ENCODE measurements at regions not wholly inside any gene's neighbourhood (a gene's known extent, or its start where the extent isn't known, plus 50 kb on each side); places are given as distances from the start of the nearest gene placed in this dataset.

- no peaks in the 10 kb centered on the region for H3K36me3 Mint-ChIP-seq (ENCODE audit: low read depth)
- peaks cover 20% of the 10 kb centered on the region for H3K4me1 Mint-ChIP-seq
- H3K9me3 Mint-ChIP-seq = peaks cover 12% of the 10 kb centered on the region
- H3K27me3 Mint-ChIP-seq (ENCODE audit: low read depth, poor library complexity) = peaks cover 10% of the 10 kb centered on the region
- no peak overlapping the region for H3K4me3 Mint-ChIP-seq
- H3K27ac Mint-ChIP-seq = no peak overlapping the region
- no peak for TF ChIP-seq CTCF (IDR thresholded peaks at IDR 0.05)
- DNase-seq = no peak
Measured at GRCh38 chr16:13441675-13442074, 478.3 kb upstream of the ERCC4 start.

GRCh38 chr16:13448346-13448745, 471.6 kb upstream of the ERCC4 start:
- peaks cover 4% of the 10 kb centered on the region for H3K27me3 Mint-ChIP-seq (ENCODE audit: low read depth, poor library complexity)
- no peaks in the 10 kb centered on the region for H3K36me3 Mint-ChIP-seq (ENCODE audit: low read depth)
- H3K27ac Mint-ChIP-seq = no peak overlapping the region
- TF ChIP-seq CTCF (IDR thresholded peaks at IDR 0.05) = no peak
- no peak for DNase-seq
- H3K9me3 Mint-ChIP-seq = no peaks in the 10 kb centered on the region
- peaks cover 4% of the 10 kb centered on the region for H3K4me1 Mint-ChIP-seq
- H3K4me3 Mint-ChIP-seq = no peak overlapping the region

DNA sequence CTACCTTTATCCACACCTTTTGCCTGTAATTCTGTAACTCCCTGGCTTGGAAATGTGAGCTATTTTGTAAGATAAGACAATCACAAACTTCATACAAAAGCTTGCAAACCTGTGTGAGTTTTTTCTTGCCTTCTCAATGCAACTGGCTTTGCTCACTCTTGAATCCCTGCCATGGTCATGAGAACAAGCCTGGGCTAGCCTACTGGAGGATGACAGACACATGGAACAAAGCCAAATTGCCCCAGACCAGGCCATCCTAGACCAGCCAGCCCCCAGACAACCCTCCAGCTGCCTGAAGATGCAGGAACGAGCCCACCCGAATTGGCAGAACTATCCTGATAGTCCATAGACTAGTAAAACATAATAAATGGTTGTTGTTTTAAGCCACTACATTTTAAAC, 466.6 kb upstream of the ERCC4 start:
- no peak overlapping the region for H3K27ac Mint-ChIP-seq
- H3K4me1 Mint-ChIP-seq = no peaks in the 10 kb centered on the region
- H3K4me3 Mint-ChIP-seq = no peak overlapping the region
- DNase-seq = no peak
- no peaks in the 10 kb centered on the region for H3K9me3 Mint-ChIP-seq
- peaks cover 5% of the 10 kb centered on the region for H3K27me3 Mint-ChIP-seq (ENCODE audit: low read depth, poor library complexity)
- TF ChIP-seq CTCF (IDR thresholded peaks at IDR 0.05) = no peak
- H3K36me3 Mint-ChIP-seq (ENCODE audit: low read depth) = no peaks in the 10 kb centered on the region

GRCh38 chr16:13453938-13454553, 465.9 kb upstream of the ERCC4 start:
- peak; percentile 62 for DNase-seq
- TF ChIP-seq CTCF (IDR thresholded peaks at IDR 0.05) = peak; percentile 76
- peaks cover 5% of the 10 kb centered on the region for H3K27me3 Mint-ChIP-seq (ENCODE audit: low read depth, poor library complexity)
- no peak overlapping the region for H3K4me3 Mint-ChIP-seq
- no peaks in the 10 kb centered on the region for H3K9me3 Mint-ChIP-seq
- H3K36me3 Mint-ChIP-seq (ENCODE audit: low read depth) = no peaks in the 10 kb centered on the region
- H3K27ac Mint-ChIP-seq = no peak overlapping the region
- H3K4me1 Mint-ChIP-seq = no peaks in the 10 kb centered on the region

- H3K4me3 Mint-ChIP-seq = no peak overlapping the region
- H3K36me3 Mint-ChIP-seq (ENCODE audit: low read depth) = no peaks in the 10 kb centered on the region
- H3K27ac Mint-ChIP-seq = no peak overlapping the region
- DNase-seq = no peak
- H3K4me1 Mint-ChIP-seq = no peaks in the 10 kb centered on the region
- no peak for TF ChIP-seq CTCF (IDR thresholded peaks at IDR 0.05)
- H3K9me3 Mint-ChIP-seq = no peaks in the 10 kb centered on the region
- peaks cover 16% of the 10 kb centered on the region for H3K27me3 Mint-ChIP-seq (ENCODE audit: low read depth, poor library complexity)
Measured at GRCh38 chr16:13463619-13464018, 456.3 kb upstream of the ERCC4 start.

GRCh38 chr16:13471036-13471435, 448.9 kb upstream of the ERCC4 start:
- no peak overlapping the region for H3K4me3 Mint-ChIP-seq
- peaks cover 7% of the 10 kb centered on the region for H3K27me3 Mint-ChIP-seq (ENCODE audit: low read depth, poor library complexity)
- peaks cover 4% of the 10 kb centered on the region for H3K4me1 Mint-ChIP-seq
- H3K27ac Mint-ChIP-seq = no peak overlapping the region
- DNase-seq = peak; percentile 58
- H3K9me3 Mint-ChIP-seq = peaks cover 12% of the 10 kb centered on the region
- no peak for TF ChIP-seq CTCF (IDR thresholded peaks at IDR 0.05)
- H3K36me3 Mint-ChIP-seq (ENCODE audit: low read depth) = no peaks in the 10 kb centered on the region
